GM18867 (cell line): ENCODE measurements at regions not wholly inside any gene's neighbourhood (a gene's known extent, or its start where the extent isn't known, plus 50 kb on each side); places are given as distances from the start of the nearest gene placed in this dataset.
A peak's percentile ranks its signal among the peaks of the same experiment; 100 is the strongest.
"Not testable (repeated sequence)": the region's sequence is repeated elsewhere in the genome, so short reads cannot be mapped to it uniquely, and the experiment has no call there.

ENCODE experiments used
- ATAC-seq: cut with Tn5 transposase; IDR thresholded peaks from one replicate; pipeline ENCODE4 v1.9.1; 2021; ENCODE audit warnings: mild to moderate bottlenecking, moderate library complexity; ENCODE audit not compliant: unreplicated experiment

DNA sequence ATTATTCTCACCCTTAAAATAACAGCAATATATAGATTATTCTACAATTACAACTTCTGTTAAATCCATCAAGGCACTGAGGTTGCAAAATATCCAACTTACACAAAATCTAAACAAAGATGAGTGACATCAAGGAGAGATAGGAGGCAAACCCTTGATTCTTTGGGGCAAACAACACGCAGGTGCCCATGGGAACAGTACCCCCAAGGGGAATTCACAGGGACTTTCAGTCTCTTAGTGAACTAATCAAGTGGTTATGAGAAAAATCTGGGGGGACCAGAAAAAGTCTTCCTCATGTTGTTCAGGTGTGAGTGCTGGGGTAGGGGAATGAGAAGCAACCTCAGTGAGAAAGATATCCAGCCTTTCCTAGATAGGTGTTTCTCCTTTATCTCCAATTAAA, 1107.9 kb downstream of the PLA2G4A start:
- ATAC-seq, result no peak

DNA sequence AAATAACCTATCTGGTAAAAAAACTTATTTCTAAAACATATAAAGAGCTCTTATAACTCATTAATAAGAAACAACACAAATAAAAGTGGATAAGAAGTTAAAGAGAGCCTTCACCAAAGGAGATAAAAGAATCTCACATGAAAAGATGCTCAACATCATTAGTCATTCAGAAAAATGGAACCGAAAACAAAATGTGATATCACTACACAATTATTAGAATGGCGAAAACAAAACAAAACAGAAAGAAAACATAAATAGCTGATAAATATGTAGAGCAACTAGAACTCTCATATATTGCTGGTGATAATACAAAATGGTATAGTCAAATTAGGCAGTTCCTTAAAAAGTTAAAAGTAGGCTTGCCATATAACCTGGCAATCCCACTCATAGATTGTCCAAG, 1109.3 kb downstream of the PLA2G4A start:
- ATAC-seq, result peak; percentile 77

DNA sequence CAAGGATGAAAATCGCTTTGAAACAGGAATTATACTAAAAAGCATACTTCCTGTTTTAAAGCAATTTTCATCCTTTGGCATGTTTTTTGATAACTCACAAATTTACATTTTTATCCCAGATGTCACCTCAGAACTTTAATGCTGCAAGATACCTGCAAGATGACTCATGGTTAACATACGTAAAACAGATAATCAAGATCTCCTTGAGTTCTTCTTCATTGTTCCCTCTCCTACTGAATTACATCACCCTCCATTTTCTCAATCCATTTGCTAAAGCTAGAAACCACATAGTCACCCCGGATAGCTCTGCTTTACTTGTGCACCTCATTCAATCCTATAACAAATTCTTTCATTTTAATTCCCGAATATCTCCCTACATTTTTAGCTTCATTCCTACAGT, 1114.2 kb downstream of the PLA2G4A start:
- no peak for ATAC-seq

DNA sequence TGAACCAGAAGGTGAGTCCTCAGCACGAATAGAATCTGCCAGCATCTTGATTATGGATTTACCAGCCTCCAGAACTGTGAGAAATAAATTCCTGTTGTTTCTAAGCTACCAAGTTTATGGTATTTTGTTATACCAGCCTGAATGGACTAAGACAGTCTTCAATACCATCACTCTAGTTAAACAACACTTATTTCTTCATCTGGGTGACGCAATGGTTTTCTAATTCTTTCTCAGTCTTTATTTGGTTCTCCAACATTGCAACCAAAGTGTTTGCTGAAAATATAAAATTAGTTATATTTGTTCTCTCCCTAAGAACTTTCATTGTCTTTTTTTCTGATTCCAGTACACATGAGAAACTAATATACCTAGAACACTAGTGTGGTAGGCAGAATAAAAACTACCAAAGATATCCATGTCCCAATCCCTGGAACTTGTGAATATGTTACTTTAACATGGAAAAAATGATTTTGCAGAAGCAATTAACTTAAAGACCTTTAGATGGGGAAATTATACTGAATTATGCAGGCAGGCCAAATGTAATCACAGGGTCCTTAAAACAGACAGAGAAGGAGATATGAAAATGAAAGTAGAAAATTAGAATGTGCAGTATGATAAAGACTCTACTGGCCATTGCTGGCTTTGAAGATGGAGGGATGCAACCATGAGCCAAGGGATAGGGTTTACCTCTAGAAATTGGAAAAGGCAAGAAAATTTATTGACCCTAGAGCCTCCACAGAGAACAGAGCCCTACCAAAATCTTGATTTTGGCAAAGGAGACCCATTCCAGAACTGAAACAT, 1115.1 kb downstream of the PLA2G4A start:
- ATAC-seq, result peak; percentile 54

DNA sequence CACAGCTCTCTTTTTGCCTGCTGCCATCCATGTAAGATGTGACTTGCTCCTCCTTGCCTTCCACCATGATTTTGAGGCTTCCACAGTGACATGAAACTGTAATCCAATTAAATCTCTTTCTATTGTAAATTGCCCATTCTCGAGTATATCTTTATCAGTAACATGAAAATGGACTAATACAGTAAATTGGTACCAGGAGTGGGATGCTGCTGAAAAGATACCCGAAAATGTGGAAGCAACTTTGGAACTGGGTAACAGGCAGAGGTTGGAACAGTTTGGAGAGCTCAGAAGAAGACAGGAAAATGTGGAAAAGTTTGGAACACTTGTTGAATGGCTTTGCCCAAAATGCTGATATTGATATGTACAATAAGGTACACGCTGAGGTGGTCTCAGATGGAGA, 1117.9 kb downstream of the PLA2G4A start:
- not testable (repeated sequence) for ATAC-seq

DNA sequence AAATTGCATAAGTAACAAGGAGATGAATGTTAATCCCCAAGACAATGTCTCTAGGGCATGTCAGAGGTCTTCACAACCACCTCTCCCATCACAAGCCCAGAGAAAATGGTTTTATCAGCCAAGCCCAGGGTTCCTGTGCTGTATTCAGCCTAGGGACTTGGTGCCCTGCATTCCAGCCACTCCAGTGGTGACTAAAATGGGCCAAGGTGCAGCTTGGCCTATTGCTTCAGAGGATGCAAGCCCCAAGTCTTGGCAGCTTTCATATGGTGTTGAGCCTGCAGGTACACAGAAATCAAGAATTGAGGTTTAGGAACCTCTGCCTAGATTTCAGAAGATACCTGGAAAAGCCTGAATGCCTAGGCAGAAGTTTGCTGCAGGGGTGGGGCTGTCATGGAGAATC, 1118.6 kb downstream of the PLA2G4A start:
- no peak for ATAC-seq

DNA sequence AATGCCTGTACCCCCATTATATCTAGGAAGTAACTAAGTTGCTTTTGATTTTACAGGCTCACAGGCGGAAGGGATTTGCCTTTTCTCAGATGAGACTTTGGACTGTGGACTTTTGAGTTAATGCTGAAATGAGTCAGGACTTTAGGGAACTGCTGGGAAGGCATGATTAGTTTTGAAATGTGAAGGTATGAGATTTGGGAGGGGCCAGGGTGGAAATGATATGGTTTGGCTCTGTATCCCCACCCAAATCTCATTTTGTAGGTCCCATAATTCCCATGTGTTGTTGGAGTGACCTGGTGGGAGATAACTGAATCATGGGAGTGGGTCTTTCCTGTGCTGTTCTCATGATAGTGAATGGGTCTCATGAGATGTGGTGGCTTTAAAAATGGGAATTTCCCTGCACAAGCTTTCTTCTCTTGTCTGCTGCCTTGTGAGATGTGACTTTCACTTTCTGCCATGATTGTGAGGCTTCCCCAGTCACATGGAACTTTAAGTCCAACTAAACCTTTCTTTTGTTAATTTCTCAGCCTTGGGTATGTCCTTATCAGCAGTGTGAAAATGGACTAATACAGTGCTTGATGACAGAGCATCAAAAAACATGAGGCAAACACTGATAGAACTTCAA, 1119.5 kb downstream of the PLA2G4A start:
- no peak for ATAC-seq

DNA sequence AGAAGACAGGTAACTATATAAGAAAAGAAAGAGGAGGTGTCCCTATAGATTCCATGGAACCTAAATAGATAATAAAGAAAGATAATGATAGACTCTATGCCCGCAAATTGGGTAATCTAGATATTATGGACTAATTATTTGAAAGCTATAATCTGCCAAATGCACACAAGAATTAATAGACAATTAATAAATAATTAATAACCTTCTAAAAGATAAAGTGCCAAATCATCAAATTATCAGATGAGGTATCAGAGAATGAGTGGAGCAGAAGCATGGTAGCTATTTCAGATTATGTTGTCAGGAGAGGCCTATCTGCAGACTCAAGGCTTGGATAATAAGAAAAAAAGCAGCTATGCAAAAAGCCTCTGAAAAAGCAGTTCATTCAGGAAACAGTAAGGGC, 1120.8 kb downstream of the PLA2G4A start:
- no peak for ATAC-seq

DNA sequence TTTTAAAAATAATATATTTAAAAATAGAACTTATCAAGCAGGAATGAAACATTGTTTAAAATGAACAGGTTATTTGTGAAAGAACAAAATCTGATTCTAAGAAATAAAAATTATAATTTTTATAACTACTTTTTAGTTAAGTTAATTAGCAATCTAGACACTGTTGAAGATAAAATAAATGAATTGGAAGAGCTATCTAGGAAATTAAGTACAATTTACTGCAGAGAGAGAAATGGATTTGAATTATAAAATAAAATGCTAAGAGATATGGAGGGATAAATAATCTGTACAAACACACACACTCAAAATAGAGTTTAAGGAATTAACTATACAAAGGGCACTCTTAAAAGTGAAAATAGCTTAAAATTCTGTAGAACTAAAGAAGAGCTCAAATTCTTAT, 1123.1 kb downstream of the PLA2G4A start:
- no peak for ATAC-seq

DNA sequence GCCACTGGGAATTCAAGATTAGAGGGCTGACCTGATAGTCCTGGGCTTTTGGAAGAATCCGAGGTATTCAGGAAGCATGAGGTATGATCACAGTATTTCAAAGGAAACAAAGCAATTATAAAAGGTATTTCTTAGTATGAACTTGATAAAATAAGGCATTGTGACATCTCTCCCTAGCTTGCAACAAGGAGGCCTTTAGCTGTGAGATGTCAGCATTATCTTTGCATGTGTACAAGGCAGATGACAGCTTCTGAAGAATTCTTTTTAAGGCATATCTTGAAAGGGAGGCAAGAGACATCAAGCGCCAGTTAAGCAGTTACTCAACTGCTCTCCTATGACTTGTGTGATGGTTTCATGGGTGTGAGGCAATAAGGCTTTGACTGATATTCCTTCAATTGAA, 1123.7 kb downstream of the PLA2G4A start:
- ATAC-seq, result no peak

DNA sequence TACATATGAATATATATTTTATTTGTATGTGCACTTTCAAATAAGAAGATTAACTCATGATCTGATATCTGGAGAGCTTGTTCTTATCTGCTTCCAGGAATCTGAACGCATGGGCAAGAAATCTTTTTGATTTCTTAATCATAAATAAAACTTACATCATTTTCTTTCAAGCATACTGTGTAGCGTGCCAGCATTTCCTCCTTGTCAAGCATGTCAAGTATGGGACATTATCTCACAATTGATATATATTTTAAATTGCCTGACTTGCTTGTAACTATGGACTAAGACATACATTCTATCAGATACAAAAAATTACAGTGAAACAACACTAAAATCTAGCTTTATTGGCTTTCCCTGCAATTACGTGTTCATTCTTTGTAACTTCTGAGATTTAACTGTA, 1128.2 kb downstream of the PLA2G4A start:
- ATAC-seq, result no peak

DNA sequence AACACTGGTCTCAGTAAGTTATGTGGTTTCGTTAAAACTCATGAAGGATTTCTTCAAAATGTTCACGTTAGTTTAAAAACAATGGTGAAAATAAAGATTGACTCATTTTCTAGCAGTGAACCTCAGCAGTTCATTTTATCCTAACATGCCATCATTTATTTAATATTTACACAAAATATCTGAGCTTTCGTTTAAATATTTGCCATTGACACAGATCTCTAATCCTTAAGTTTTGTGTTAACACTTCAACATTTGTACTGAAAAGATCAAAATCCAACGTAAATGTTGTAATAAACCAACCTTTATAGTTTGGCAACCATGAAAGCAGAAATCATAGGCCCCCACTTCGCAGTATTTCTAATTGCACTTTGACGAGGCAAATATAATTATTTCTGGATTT, 1129.5 kb downstream of the PLA2G4A start:
- ATAC-seq, result no peak

DNA sequence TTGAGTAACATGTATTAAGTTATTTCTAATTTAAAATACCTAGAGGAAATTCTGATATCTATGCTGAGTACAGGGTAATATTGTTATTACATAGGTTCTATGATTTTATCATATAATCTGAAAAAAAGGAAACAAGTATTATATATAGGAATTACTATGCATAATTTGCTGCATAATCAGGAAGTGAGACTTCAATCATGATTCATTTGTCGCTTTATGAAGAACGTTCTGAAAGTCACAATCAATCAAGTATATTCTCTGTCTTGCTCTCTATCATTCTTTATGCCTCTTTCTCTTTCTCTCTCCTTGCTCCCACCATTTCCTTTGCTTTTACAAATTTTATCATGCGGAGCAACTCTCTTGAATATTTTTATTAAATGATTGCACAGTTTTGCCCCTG, 1130.3 kb downstream of the PLA2G4A start:
- ATAC-seq, result peak; percentile 45

DNA sequence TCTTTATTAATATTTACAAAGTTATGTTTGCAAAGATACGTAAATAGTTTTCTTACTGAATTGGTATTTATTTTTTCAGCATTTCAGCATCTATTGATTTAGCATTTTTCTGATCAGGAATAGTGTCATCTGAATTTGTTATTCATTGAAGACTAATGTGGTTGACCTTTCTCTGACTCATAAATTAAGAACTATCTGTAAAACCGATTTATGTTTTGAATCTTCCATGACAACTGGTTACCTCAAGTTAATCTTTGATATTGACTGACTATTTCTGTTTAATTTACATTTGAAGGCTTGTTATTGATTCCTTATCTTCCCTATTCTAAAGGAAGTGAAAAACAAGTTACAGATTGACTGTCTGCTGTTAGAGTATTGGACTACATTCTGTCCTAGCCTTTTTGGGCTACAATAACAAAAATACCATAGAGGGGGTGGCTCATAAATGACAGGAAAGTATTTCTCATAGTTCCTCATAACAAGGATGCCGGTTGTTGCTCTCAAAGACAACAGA, 1131.4 kb downstream of the PLA2G4A start:
- ATAC-seq, result no peak

DNA sequence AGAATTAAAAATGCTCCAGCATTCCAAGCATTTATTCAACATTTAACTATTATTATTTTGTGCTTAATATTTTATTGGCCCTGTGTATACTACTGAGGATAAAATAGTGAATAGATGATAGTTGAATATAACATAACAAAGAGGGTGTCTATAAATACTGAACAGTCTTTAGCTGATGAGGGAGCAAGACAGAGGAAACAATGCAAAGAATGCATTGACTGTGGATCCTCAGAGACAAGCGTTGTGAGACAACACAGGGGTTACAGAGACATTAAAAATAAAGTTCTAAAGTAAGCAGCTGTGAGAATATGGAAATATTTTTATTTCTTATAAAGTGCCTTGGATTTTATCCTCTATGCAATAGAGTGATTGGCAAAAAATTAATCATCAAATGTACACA, 1133.1 kb downstream of the PLA2G4A start:
- ATAC-seq, result no peak

DNA sequence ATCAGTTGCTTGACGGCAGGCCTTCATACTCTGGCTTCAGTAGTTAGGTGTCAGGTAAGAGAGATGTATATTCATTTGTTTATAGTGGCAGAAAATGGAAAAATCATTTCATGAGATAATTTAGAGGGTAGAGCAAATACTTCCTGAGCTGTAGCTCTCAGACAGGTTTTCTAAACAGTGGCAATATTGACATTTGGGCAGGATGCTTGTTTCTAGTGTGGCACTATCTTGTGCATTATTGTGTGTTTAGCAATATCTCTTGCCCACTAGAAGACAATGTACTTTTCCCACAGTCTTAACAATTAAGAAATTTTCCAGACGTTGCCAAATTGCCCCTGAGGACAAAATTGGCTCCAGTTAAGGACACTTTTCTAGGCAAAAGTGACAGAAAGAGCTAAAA, 1143.1 kb downstream of the PLA2G4A start:
- no peak for ATAC-seq

DNA sequence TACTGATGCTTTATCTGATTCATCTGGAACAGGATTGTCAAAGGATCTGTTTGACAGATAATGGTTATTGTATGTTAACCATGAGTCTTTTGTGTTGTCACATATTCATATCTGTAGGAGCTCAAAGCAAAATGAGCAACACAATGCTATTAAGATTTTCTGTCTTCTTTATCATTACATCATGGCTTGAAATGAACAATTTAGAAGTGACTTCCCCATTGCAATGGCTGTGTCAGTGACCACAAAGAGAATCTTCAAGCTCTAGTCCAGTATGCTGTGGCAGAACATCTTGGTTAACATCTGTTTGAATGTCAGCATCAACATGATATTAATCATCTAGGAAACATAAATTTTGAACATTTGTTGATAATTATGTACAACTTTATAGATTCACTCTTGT, 1148.5 kb downstream of the PLA2G4A start:
- no peak for ATAC-seq

DNA sequence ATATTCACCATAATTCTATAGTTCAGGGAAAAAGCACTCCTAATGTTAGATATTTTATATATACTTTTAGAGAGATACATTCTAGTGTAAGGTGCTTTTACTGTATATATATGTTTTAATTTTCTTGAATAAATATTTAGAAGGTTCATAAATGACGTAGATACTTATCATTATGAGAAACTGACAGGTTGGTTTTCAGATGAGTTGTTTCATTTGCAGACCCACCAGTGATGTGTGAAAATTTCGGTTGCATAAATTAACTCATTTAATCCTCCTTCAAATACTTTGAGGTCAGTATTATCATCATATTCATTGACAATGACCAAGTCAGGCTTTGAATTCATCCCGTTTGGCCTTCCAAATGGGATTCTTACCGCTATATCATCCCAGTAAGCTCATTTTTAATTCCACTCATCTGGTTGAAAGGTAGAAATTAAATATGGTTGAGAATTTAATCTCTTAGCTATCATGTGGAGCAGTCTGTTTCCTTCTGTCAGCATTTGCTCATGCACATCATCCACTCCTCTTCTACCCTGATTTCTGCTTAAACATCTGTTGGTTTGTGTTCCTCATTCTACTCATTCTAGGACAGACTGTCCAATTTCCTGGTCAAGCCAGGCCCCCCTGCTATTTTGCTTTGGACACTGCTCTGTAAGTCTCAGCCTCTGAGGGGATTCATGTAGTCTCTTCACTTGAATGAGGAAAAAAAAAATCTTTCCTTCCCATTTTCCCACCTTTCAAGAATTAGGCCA, 1156.6 kb downstream of the PLA2G4A start:
- ATAC-seq, result peak; percentile 40

DNA sequence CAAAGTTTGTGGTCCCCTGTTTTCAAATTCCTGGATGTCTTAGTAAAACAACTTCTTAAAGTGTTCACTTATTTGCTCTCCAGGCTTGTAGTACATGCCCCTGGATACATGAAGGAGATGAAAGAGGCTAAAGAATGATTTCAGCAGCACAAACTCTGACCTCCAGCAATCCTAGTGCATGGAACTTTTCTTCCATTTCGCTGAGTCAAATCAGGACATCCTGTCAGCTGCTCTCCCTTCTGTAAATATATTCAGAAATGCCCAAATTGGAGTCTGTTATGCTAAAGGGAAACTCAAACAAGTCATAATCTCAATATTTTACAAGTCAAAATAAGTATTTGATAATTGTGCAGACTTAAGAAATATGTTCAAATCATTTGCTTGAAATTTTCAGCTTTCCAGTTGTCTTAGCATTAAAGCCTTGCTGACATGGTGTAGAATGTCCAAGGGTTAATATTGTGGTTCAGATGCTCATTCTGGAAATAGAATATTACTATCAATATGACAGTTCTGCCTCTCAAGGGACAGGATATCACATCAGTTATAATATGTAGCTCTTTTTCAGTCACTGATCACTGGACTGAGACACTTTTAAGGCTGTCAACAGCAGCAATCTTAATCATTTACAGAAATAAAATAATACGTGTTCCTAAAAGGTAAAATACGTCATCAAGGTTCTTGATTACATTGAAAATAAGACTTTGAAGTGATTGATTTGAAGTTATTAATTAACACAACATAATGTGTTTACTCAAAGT, 1157.3 kb downstream of the PLA2G4A start:
- ATAC-seq, result peak; percentile 76

DNA sequence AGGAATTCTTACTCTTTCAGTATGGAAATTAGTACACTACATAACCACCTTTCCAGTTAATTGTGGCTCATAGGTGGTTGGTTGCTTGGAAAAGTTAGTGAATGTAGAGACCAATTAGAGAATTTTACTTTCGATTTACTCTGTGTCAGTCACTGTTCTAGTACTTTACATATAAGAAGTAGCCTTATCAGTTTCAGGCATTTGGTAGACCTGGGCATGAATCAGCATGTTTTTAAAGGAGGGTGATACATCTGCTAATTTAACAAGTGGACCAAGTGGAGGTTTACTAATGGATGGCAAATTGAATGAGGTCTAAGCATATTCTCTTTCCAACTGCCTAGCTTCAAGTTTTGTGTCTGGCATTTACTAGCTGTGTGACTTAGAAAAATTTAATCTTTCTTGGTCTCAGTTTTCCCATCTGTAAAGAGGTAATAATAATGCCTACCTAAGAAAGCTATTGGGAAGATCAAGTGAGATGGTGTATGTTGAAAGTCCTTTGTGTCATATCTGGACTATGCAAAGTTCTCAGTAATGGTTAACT, 1158.6 kb downstream of the PLA2G4A start:
- ATAC-seq, result peak; percentile 51

DNA sequence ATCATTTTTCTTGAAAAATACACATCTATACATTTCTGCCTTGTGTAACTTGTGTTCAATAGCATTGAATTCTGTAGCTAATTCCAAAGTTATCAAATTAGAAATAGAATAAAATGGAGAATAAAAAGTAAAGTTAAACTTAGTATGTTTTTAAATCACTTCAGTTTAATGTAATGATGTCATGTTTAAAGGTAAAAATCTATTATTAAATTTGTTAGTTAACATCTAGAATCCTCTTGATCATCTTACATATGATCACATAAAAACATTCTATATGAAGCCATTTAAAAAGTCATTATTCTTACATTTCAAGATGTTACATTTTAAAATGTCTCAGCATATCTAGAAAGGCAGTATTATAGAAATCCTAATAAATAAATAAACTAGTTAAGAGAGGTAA, 1163.2 kb downstream of the PLA2G4A start:
- ATAC-seq, result no peak
